ENCODE measurements at regions not wholly inside any gene's neighbourhood (a gene's known extent, or its start where the extent isn't known, plus 50 kb on each side); places are given as distances from the start of the nearest gene placed in this dataset.

- TF ChIP-seq REST (IDR thresholded peaks at IDR 0.05; ENCODE audit: low read depth, low read length), result no peak
- TF ChIP-seq POLR2AphosphoS2 (IDR thresholded peaks at IDR 0.05; ENCODE audit: low read depth, low read length), result no peak
- TF ChIP-seq EED (IDR thresholded peaks at IDR 0.05; ENCODE audit: low read depth), result no peak
- no peak for TF ChIP-seq PKNOX1 (IDR thresholded peaks at IDR 0.05)
- no peak for TF ChIP-seq CREM (IDR thresholded peaks at IDR 0.05; ENCODE audit: low read depth)
- TF ChIP-seq HDGF (IDR thresholded peaks at IDR 0.05), result no peak
- TF ChIP-seq FOXM1 (IDR thresholded peaks at IDR 0.05; ENCODE audit: low read depth, low read length), result no peak
- no peak for TF ChIP-seq POLR2A (IDR thresholded peaks at IDR 0.05; ENCODE audit: low read depth, low read length)
- no peak for TF ChIP-seq SRF (IDR thresholded peaks at IDR 0.05; ENCODE audit: low read depth in 2 of 2, low read length in 2 of 2)
Observed at GRCh38 chr4:123035239-123035638, 112.8 kb upstream of the NUDT6 start (continued).

GRCh38 chr4:123037804-123038203 lies 115.4 kb upstream of the NUDT6 start:
- no peaks in the 10 kb centered on the region for H4K20me1 ChIP-seq (ENCODE audit: control insufficient read depth, insufficient read depth)
- no peak overlapping the region for H2AFZ ChIP-seq (ENCODE audit: control insufficient read depth, low read depth, low read length)
- no peak for ATAC-seq
- RAD21 ChIA-PET (ENCODE audit: unreplicated experiment), result no interaction called here
- intact Hi-C loops (cut with micrococcal nuclease; ENCODE audit: unreplicated experiment) (no loop called here), in situ Hi-C loops (cut with MboI) (no loop called here)
- POLR2A ChIA-PET, result no interaction called here
- SMC1A ChIA-PET (ENCODE audit: uncharacterized antibody, unreplicated experiment), result no interaction called here
- DNase-seq (ENCODE audit: low read depth, low spot score), result no peak
- no peak overlapping the region for H3K4me3 ChIP-seq
- no peak overlapping the region for H3K27ac ChIP-seq (ENCODE audit: control insufficient read depth, insufficient read depth)
- H3K79me2 ChIP-seq (ENCODE audit: control insufficient read depth, insufficient read depth, low read length), result no peaks in the 10 kb centered on the region
- no peaks in the 10 kb centered on the region for H3K36me3 ChIP-seq (ENCODE audit: control insufficient read depth in 2 of 2, insufficient read depth in 2 of 2, low read length in 1 of 2)
- no peak overlapping the region for H3K9ac ChIP-seq (ENCODE audit: control insufficient read depth, insufficient read depth, low read length)
- FAIRE-seq, result no peak
- no peak overlapping the region for H3K4me2 ChIP-seq (ENCODE audit: control insufficient read depth, insufficient read depth)
- H3K4me1 ChIP-seq (ENCODE audit: control insufficient read depth, insufficient read depth, low read length), result no peaks in the 10 kb centered on the region
- H3K27me3 ChIP-seq (replicated peaks in 1 of 2; ENCODE audit: control insufficient read depth in 2 of 2, insufficient read depth in 2 of 2, low read length in 1 of 2), result no peaks in the 10 kb centered on the region
- CTCF ChIA-PET, result no interaction called here
- peaks cover 2% of the 10 kb centered on the region; the same call in 1 of the 3 replicates for H3K9me3 ChIP-seq (replicated peaks; ENCODE audit: control insufficient read depth, insufficient read depth, low read length)
- 4% methylated on average over 1 of the region's 1 CpG for WGBS (ENCODE audit: insufficient coverage, insufficient replicate concordance, low lambda C conversion rate, missing lambda C conversion rate)
- BruUV-seq (replicated peaks), result no TSS peak
- TF ChIP-seq REST (IDR thresholded peaks at IDR 0.05; ENCODE audit: low read depth, low read length) (no peak), HCFC1 (IDR thresholded peaks at IDR 0.05; ENCODE audit: low read length) (no peak), SIX5 (IDR thresholded peaks at IDR 0.05; ENCODE audit: low read depth, low read length, severe bottlenecking) (no peak), SP1 (IDR thresholded peaks at IDR 0.05; ENCODE audit: low read depth, low read length) (no peak), PKNOX1 (IDR thresholded peaks at IDR 0.05) (no peak), BACH1 (IDR thresholded peaks at IDR 0.05; ENCODE audit: borderline replicate concordance) (no peak), HSF1 (IDR thresholded peaks at IDR 0.05; ENCODE audit: low read depth, low read length) (no peak)
